ENCODE measurements at regions not wholly inside any gene's neighbourhood (a gene's known extent, or its start where the extent isn't known, plus 50 kb on each side); places are given as distances from the start of the nearest gene placed in this dataset.

DNA sequence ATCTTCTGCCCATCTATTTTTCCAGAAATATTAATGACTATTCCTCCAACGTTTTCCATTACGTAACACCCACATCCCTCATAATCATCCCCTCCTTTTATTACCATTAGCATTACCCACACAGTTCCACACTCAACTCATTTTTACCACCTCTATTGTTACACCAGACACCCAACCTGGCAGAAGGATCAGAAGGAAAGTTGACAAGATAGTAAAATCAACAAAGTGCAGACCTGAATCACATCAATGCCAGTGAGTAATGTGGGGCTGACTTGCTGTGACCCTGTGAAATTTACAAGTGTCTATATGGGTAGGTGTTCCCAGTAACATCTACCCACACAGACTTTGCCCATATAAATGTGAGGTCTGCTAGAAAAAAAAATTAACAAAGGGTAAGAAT, 568.2 kb downstream of the MAFB start:
- no peak for DNase-seq

DNA sequence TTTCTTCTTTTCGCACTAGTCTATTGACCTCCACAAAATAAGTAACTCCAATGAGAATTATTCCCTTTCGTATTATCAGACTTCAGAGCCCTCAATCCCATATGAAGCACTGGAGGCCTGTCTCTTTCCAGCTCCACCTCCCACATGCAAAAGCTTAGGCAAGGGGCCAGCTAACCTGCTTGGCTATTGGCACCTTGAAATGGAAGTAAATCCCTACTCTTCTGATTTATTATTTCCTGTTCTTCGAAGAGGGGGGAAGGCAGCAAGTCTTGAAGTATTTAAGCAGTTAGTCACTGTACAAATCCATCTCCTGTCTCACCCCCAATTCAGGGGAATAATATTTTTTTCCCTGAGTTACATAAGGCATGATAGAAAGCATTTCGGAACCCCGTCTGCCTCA, 577.8 kb downstream of the MAFB start:
- no peak for DNase-seq

- DNase-seq = no peak
Observed at GRCh38 chr20:40110311-40110831, 578.7 kb downstream of the MAFB start.

GRCh38 chr20:40109136-40109535, 579.9 kb downstream of the MAFB start:
- DNase-seq = no peak

DNA sequence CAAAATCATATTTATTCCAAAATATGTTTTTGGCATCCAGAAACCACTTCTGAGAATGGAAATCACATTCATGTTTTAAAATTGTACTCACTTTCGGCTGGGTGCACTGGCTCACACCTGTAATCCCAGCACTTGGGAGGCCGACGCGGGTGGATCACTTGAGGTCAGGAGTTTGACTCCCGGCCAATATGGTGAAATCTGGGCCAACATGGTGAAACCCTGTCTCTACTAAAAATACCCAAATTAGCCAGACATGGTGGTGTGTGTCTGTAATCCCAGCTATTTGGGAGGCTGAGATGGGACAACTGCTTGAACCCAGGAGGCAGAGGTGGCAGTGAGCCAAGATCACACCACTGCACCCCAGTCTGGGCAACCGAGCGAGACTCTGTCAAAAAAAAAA, 580.7 kb downstream of the MAFB start:
- no peak for DNase-seq

DNA sequence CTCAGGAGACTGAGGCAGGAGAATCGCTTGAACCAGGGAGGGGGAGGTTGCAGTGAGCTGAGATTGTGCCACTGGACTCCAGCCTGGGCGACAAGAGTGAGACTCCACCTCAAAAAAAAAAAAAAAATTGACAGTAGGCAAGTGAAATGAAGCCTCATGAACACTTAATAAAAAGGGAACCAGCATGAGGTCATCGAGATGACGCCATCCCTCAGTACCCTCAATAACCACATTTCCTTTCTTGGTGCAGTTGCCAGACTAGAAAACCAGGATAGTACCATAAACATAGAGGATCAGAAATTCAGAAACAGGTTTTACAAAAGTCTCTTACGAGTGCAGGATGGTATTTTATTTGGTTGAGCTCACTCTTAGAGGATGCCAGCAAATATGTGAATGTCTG, 584.1 kb downstream of the MAFB start:
- no peak for DNase-seq

- no peak for DNase-seq
Observed at GRCh38 chr20:40103420-40103819, 585.6 kb downstream of the MAFB start.

- no peak for DNase-seq
Observed at GRCh38 chr20:40101560-40101959, 587.5 kb downstream of the MAFB start.

DNA sequence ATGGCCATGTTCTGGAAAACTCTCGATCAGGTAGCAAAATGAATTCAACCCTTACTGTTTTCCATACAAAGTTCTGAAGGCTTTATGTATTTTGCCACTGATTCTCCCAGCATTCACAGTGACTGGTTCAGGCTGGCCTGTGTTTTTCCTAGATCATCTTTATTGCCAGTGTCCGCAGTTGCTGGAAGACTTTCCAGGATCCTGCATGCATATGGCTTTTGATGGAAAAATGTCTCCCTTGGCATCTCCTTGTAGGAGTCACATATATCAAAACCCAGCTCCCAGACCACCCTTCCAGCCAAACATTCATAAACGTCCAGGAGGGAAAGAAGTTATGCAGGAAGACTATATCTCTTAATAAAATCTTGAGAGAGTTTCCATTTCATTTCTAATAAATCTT, 588.8 kb downstream of the MAFB start:
- DNase-seq = no peak

- DNase-seq = no peak
Observed at GRCh38 chr20:40090236-40090635, 598.8 kb downstream of the MAFB start.

GRCh38 chr20:40087496-40087895, 601.5 kb downstream of the MAFB start:
- no peak for DNase-seq

DNA sequence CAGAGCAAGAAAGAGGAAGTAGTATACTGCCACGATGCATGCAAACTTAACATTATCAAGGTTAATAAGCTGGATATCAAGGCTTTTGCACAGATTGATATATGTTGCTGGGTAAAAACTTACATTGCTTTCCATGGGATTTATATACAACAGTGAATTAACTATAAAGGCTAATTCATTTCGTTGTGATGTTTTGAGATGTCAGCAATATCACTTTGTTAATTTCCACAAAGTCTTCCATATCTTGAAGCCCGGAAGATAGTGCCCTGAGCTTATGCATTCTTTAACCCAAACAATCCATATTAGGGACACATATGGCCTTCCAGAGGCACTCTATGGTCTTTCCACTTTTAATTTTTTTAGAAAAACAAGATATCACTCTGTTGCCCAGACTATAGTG, 603.5 kb downstream of the MAFB start:
- no peak for DNase-seq

GRCh38 chr20:40082436-40082835, 606.6 kb downstream of the MAFB start:
- no peak for DNase-seq

GRCh38 chr20:40081653-40082052, 607.4 kb downstream of the MAFB start:
- DNase-seq = no peak

DNA sequence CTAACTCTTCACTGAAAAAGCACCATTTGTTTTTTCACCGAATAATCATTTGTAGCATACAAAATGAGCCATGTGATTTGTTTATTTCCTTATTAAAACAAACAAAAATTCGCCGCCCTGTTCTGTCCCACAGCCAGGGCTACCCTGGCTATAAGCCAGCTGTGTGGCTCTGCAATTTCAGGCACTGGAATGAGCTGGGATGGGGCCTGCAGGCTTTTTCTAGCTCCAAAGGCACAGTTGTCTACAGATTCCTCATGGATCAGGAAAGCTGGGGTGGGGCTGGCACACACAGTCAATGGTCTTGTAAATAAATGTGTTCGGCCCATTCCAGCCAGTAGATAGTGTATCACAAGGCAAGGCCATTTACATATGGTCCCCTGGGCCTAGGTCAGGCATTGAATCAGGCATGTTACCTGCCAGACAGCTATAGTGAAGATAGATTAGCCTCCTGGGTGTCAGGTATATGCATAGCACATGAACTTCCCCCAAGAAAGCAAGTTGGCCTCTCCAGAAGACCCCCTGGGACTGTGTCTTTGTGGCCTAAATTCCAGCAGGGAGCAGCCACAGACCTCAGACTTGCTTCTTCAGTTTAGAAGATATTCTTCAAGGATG, 608.9 kb downstream of the MAFB start:
- DNase-seq = no peak

GRCh38 chr20:40073535-40074111, 615.4 kb downstream of the MAFB start:
- DNase-seq = no peak

- DNase-seq = no peak
Observed at GRCh38 chr20:40072907-40073306, 616.1 kb downstream of the MAFB start.

DNA sequence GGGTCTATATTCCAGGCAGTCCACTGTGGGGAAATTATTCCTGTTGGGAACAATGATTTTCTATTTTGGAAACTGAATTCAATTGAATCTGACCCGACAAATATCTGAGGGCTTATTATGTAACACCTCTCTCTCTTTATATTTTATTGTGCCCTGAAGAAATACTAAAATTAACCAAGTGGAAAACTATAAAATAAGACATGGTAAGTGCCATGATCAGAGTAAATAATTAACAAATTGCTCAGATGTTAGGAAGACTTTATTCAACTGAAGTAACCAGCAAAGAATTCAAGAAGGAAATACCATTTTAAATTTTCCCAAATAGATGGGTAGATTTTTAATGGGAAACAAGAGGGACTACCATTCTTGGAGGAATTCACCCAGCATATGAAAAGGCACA, 632.9 kb downstream of the MAFB start:
- DNase-seq = no peak

- no peak for DNase-seq
Observed at GRCh38 chr20:40055711-40056110, 633.3 kb downstream of the MAFB start.

DNA sequence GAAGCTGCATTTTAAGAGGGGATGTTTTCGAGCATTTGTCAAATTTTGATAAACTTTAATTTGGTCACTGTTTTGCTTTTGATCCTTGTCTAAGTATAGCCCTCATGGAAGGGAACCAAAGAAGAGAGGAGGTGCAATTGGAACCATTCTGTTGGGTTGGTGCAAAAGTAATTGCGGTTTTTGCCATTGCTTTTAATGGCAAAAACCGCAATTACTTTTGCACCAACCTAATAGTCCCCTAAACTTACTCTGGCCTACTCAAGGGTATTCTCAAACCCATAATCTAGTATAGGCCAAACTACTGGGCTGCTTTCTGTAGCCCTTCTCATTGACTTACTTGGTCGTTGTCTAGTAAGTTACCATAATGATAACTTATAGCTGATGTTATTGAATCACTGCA, 634.7 kb downstream of the MAFB start:
- DNase-seq = no peak

GRCh38 chr20:40050596-40050995, 638.4 kb downstream of the MAFB start:
- DNase-seq = no peak

DNA sequence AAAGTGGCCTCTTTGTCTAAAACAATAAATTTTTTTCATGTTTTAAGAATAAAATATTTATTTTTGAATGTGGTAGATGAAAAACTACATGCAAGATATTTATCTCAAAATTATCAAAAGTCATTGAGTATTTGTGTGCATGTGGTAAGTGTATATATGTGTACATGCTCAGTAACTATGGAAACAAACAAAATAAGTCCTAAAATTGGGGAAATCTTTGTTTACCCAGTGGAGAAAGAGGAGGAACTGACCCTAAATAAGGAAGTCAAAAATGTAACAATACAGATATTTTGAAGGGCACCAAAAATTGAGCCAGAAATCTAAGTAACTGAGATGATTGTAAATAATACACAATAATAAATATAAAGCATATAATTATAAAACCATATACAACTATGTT, 639.2 kb downstream of the MAFB start:
- no peak for DNase-seq

DNA sequence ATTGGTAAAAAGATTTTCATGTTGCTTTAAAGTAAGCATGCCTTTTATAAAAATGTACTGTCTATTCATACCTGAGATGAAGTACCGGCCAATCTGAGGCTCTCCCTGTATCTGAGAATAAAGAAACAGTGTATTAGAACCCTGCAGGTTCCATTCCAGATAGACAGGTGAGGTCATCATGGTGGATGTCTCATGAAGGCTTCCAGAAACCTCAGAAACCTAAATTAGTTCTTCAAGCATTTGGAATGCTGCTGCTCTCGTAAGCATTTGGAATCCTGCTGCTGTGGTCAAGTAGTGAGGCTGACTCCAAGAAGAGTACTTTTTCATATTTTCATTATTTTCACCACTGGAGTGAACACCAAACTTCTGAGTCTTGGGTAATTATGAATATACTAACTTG, 642.3 kb downstream of the MAFB start:
- no peak for DNase-seq

DNA sequence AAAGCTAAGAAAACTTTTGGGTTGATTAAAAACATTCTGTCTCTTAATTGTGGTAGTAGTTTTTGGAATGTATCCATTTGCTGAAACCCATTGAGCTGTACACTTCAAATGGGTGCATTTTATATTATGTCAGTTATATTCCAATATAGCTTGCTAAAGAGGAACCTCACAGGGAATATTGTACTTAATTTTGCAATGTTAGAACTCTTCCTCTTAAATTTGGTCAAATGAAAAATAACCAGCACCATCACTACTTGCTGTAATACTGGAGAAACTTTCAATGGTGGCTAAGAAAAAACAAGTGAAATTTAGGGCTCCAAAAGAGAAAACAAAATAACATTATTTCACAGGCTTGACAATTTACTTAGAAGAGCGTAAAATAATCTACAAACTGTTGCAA, 651.5 kb downstream of the MAFB start:
- no peak for DNase-seq

DNA sequence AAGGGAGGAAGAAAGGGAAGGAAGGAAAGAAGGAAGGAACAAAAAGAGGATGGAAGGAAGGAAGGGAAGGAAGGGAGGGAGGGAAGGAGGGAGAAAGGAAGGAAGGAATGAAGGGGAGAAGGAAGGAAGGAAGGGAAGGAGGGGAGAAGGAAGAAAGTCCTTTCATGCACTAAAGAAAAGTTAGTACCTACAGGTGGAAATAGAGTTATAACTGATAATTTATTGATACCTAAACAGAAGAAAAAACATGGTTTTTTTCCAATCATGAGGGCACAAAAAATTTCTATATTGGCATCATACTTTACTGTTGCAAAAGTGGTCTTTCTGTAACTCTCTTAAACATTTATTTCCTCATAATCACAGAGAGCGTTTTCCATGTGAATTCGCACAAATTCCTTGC, 659.4 kb downstream of the MAFB start:
- DNase-seq = no peak

Data from bone marrow (tissue), 2 donors.